NB4 (cell line): ENCODE measurements at regions not wholly inside any gene's neighbourhood (a gene's known extent, or its start where the extent isn't known, plus 50 kb on each side); places are given as distances from the start of the nearest gene placed in this dataset.

Experiments used
- DNase-seq: peaks from one replicate; pipeline ENCODE4 v3.0.0; 2010; ENCODE audit warnings: low read depth
- H3K4me3 ChIP-seq: one replicate; pipeline ENCODE4 v1.5.1; 2011; ENCODE audit warnings: mild to moderate bottlenecking, low read depth, low read length, moderate library complexity
- MAX ChIP-seq: IDR thresholded peaks from 2 replicates; pipeline ENCODE4 v1.6.1; 2011; ENCODE audit warnings: low read depth, low read length
- MYC ChIP-seq: IDR thresholded peaks from 2 replicates; pipeline ENCODE4 v1.6.1; 2011; ENCODE audit warnings: low read depth, low read length
- POLR2A ChIP-seq: IDR thresholded peaks from 2 replicates; pipeline ENCODE4 v1.6.1; 2011; ENCODE audit warnings: mild to moderate bottlenecking; ENCODE audit not compliant: insufficient read length; ENCODE audit errors: extremely low read depth
- TF ChIP-seq, protein P1 (sequence below): IDR thresholded peaks from one replicate; pipeline ENCODE4 v1.5.1; 2012; ENCODE audit warnings: low read depth, low read length

DNA sequence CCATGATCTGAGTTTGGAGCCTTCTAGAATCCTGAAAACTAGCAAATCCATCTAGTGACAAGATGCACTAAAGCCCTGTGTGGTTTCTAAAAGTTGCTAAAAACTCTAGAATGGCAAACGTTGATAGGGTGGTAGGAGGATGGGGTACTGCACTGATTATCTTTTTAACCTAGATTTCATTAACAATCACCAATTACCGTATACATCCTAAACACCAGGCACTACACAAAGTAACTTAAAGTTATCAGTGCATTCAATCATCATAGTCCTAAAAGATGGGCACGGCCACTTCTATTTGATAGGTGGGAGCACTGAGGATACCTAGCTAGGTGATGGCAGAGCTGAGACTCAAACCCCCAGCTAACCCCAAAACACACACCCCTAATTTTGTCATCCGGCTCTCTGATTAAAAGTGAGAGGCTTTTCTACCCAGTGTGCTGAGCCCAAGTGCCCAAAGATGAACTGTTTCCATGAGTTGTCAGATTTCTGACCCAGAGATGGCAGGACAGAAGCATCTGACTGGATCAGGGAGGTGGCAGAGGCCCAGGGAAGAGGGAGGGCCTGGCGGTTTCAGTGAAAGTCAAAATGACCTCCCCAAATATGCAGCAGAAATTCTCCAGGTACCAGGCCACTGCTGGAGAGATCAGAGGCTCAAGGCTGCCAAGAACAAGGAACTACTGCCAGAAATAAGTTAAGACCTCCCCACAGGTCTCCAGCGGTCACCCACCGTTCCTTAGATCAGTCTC, 396.8 kb downstream of the SOX9 start:
- no peak overlapping the region for H3K4me3 ChIP-seq
- TF ChIP-seq POLR2A: no peak
- TF ChIP-seq MAX: no peak
- TF ChIP-seq MYC: no peak
- TF ChIP-seq, protein P1, sequence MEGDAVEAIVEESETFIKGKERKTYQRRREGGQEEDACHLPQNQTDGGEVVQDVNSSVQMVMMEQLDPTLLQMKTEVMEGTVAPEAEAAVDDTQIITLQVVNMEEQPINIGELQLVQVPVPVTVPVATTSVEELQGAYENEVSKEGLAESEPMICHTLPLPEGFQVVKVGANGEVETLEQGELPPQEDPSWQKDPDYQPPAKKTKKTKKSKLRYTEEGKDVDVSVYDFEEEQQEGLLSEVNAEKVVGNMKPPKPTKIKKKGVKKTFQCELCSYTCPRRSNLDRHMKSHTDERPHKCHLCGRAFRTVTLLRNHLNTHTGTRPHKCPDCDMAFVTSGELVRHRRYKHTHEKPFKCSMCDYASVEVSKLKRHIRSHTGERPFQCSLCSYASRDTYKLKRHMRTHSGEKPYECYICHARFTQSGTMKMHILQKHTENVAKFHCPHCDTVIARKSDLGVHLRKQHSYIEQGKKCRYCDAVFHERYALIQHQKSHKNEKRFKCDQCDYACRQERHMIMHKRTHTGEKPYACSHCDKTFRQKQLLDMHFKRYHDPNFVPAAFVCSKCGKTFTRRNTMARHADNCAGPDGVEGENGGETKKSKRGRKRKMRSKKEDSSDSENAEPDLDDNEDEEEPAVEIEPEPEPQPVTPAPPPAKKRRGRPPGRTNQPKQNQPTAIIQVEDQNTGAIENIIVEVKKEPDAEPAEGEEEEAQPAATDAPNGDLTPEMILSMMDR: no peak
- no peak for DNase-seq

GRCh38 chr17:72518159-72518732, 397.4 kb downstream of the SOX9 start:
- no peak overlapping the region for H3K4me3 ChIP-seq
- TF ChIP-seq POLR2A (no peak), MYC (no peak), MAX (no peak)
- TF ChIP-seq, protein P1: no peak
- no peak for DNase-seq

DNA sequence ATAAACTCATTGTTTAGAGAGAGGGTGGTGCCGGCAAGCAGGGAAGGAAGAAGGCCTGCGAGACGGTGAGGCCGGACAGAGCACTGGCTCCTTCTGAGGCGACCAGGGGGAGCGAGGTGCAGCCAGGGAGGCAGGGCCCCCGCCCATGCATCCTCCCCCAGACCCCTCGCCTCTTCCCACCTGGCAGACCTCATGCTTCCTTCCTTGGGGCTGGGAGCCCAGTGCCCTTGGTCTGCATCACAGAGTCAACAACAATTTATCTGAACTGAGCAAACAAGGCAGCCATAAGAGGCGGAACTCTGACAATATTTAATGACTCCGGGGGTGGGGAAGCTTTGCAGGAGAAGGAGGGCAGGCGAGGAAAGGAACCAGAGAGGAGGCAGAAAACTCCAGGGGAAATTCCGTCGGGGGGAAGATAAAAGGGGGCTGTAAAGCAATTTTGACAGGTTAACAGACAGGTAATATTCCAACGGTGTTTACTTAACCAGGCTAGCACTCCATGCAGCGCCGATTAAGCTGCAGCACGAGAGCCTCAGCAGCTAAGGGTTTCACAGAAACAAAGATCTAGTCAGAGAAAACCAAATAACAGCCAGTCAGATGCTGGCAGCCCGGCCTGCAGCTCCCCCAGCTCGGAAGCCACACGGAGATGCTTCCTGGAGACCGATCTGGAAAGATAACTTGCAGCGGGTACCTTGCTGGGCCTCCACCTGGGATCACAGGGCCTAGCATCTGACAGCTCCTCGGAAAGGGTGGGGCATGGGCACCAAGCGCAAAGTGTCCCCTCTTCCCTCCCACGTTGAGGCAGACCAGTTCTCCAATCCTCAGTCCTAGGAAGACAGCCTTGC, 398.2 kb downstream of the SOX9 start:
- H3K4me3 ChIP-seq: no peak overlapping the region
- TF ChIP-seq MYC: no peak
- DNase-seq: no peak

- no peak overlapping the region for H3K4me3 ChIP-seq
- DNase-seq: no peak
- TF ChIP-seq POLR2A (no peak), MYC (no peak), MAX (no peak)
- TF ChIP-seq, protein P1: no peak
These were observed 398.7 kb downstream of the SOX9 start for GRCh38 chr17:72519598-72519936.

DNA sequence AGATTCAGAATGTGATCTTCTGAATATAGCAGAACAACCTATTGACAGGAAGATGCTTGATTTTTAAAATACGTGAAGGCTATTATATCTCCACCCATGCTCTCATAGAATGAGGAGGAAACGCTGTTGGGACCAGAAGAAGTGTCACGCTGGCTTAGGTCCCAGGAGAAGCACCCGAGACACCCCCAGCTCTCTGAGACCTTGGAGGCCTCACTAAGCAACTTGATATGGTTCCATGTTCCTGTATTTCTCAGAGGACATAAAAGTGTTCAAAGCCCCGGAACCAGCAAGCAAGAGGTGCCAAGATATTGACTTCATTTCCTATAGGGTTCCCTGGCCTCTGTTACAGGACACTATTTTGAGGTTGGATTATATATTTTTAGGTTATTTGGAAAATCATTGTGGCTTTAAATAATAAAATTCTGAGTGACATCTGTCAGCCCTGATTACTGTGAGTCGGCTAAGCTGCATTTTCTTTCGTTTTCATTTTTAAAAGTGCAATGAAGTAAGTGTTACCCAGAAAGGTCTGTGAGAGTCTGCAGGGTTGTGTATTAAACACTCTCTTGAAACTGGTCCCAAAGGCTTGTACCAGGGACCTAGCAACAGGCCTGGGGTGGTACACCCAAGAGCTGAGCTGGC, 400.0 kb downstream of the SOX9 start:
- DNase-seq: no peak
- H3K4me3 ChIP-seq: no peak overlapping the region
- TF ChIP-seq MYC: no peak
- no peak for TF ChIP-seq POLR2A
- TF ChIP-seq, protein P1: no peak
- no peak for TF ChIP-seq MAX

GRCh38 chr17:72523491-72523890, 402.7 kb downstream of the SOX9 start:
- TF ChIP-seq MAX: no peak
- TF ChIP-seq POLR2A: no peak
- TF ChIP-seq, protein P1: no peak
- no peak for TF ChIP-seq MYC
- no peak for DNase-seq
- no peak overlapping the region for H3K4me3 ChIP-seq
